ENCODE measurements at regions not wholly inside any gene's neighbourhood (a gene's known extent, or its start where the extent isn't known, plus 50 kb on each side); places are given as distances from the start of the nearest gene placed in this dataset.
"Not testable (repeated sequence)": the region's sequence is repeated elsewhere in the genome, so short reads cannot be mapped to it uniquely, and the experiment has no call there.

GRCh38 chr14:27270716-27271115, 672.9 kb upstream of the NOVA1 start:
- DNase-seq, result no peak

DNA sequence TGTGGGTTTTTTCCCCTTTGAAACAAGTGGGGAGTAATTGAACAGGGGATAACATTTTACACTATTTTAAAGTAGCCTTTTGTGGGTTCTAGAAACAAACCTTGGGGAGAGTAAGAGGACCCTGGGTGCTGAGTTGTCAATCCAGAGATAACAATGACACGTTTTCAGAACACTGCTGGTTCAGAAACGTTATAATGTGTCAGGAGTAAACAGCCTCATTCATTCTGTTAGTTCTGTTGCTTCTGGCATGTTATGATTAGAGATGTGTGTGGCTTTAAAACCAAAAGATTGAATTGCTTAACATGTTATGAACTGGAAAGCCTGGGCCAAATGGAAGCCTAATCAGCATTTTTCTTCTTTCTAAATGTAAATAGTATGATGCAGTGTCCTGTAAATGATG, 680.5 kb upstream of the NOVA1 start:
- DNase-seq, result no peak

GRCh38 chr14:27305441-27305945, 707.7 kb upstream of the NOVA1 start:
- no peak for DNase-seq

DNA sequence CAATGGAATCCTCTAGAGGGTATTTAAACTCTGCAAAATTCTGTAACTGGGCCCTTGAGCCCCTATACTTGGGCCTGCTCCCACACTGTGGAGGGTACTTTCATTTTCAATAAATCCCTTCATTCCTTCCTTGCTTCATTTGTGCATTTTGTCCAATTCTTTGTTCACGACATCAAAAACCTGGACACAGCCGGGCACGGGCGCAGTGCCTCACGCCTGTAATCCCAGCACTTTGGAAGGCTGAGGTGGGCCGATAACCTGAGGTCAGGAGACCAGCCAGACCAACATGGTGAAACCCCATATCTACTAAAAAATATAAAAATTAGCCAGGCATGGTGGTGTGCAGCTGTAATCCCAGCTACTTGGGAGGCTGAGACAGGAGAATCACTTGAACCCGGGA, 714.9 kb upstream of the NOVA1 start:
- DNase-seq, result not testable (repeated sequence)

DNA sequence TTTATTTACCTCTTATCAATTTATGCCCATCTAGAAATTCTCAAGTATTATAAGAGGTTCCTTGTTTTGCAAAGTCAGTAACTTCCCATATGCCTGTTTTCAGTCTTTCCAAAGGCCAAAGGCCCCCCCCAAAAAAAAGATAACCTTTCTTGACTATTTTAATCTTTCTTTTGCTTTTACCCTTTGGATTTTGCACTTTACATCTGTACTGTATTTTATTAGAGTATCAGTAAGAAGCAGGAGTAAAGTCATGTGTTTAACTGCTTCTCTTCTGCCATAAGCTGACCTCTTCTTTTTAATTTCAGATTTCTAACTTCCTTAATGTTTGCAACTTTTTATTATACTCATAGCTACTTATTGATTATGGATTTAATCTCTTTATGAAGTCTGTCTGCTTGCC, 716.4 kb upstream of the NOVA1 start:
- DNase-seq, result no peak

GRCh38 chr14:27315477-27315876, 717.6 kb upstream of the NOVA1 start:
- DNase-seq, result no peak

DNA sequence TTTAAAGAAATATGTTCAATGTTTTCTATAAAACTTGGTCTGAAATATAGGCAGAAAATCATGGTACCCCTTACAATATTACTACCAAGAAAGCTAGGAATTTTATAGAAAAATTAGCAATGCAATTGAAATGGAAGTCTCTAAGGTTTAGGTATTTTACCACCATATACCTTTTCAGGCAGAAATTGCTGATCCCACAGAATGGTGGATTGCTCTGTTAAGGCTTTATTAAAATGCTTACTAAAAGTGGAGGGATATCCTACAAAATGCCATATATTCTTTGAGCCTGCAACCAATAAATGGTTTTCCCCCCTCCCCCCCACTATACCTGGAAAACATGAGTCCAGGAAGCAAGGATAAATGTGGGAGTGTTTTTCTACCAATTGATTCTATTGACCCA, 718.1 kb upstream of the NOVA1 start:
- no peak for DNase-seq

- DNase-seq, result no peak
Observed at GRCh38 chr14:27318774-27319420, 721.1 kb upstream of the NOVA1 start.

GRCh38 chr14:27320261-27320660, 722.4 kb upstream of the NOVA1 start:
- DNase-seq, result no peak

- no peak for DNase-seq
Observed at GRCh38 chr14:27327095-27327494, 729.3 kb upstream of the NOVA1 start.

DNA sequence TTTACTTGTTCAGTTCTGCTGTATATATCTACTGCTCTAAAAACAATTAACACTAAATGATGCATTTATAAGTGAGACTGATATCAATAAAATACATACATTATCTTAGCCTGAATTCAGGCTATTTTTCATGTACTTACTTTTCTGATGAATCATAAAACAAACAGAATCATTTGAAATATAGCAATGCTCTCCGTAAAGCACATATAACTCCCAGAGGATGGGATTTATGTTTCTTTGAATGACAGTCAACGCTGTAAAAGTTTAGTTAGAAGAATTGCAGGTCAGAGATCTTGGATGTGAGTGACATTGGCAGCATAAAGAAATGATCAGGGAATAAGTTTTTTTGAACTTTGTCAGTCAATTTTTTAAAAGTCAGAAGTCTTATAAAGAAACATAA, 740.2 kb upstream of the NOVA1 start:
- no peak for DNase-seq

DNA sequence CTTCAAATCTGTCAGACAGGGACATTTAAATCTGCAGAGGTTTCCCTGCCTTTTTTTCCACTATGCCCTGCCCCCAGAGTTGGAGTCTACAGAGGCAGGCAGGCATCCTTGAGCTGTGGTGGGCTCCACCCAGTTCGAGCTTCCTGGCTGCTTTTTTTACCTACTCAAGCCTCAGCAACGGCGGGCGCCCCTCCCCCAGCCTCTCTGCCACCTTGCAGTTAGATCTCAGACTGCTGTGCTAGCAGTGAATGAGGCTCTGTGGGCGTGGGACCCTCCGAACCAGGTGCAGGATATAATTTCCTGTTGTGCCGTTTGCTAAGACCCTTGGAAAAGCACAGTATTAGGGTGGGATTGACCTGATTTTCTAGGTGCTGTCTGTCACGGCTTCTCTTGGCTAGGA, 765.2 kb upstream of the NOVA1 start:
- DNase-seq, result not testable (repeated sequence)

DNA sequence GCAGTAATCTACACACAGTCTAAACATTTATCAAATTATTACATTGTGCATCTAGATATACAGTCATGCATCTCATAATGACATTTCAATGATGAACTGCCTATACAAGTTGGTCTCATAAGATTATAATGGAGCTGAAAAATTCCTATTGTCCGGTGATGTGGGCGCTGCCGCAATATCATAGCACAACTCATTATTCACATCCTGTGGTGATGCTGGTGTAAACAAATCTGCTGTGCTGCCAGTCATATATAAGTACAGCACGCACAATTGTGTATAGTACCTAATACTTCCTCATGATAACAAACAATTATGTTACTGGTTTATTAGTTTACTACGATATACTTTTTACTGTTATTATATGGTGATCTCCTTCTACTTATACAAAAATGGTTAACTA, 768.8 kb upstream of the NOVA1 start:
- no peak for DNase-seq

DNA sequence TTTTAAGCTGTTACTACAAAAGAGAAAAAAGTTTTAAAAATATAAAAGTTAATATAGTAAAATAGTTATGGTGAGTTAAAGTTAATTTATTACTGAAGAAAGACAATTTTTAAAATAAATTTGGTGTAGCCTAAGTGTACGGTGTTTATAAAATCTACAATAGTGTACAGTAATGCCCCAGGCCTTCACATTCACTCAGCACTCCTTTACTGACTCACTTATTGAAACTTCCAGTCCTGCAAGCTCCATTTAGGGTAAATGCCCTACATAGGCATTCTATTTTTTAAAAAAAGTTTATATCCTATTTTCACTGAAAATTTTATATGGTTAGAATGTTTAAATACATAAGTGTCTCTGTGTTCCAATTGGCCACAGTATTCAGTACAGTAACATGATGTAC, 769.5 kb upstream of the NOVA1 start:
- no peak for DNase-seq

DNA sequence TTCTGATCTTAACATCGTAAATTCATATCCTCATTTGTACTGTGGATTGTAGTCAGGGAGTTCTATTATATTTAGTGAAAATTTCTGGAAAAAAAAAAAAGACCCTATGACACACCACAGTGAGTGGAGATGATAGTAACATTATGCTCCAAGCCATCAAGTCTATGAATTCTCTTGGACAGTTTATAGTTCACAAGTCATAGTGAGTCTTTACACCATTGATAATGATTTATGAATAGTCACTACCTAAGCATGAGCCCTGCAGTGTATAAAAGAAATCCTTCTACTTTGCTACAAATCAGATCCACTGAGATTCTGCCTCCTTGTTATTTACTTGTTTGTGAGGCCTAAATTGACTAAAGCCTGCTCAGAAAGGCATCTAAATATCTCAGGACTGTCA, 772.2 kb upstream of the NOVA1 start:
- DNase-seq, result no peak

- no peak for DNase-seq
Observed at GRCh38 chr14:27370775-27371174, 772.9 kb upstream of the NOVA1 start.

- no peak for DNase-seq
Observed at GRCh38 chr14:27371209-27371608, 773.4 kb upstream of the NOVA1 start.

GRCh38 chr14:27371868-27372267, 774.0 kb upstream of the NOVA1 start:
- no peak for DNase-seq

- no peak for DNase-seq
Observed at GRCh38 chr14:27372771-27373170, 774.9 kb upstream of the NOVA1 start.

- DNase-seq, result no peak
Observed at GRCh38 chr14:27384124-27384523, 786.3 kb upstream of the NOVA1 start.

DNA sequence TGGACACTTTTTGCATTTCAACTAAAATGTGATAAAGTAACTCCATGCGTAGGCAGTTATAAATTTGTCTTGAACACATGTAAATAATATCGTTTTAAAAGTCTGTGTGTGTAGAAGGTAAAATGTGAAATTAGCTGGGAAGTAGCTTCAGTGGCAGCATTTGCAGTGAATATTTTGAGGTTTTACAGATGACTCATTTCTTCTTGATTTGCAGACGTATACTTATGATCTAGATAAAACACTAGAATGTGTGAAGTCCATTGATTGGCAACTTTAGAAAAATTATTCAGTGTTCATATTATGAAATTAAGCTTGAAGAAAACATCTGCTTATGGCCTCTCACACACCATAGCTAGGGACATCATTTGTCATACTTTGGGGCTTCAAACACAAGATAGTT, 788.6 kb upstream of the NOVA1 start:
- DNase-seq, result no peak

DNA sequence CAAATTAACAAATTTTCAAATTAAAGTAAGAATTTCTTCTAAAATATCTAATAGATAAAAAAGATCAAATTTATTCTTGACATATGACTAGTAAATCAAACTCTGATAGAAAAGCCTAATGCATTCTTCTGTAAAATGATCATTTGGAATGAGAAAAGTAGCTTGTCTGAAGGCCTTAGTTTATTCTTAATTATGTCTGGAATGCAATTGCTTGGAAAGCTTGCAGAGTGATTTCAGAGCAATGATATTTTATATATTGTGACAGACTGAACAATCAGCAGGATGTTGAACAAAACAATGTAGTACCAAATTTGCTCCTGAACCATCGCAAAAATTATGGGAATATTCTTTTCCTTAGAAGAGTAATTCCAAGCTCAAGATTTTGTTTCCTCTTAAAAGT, 789.6 kb upstream of the NOVA1 start:
- no peak for DNase-seq

DNA sequence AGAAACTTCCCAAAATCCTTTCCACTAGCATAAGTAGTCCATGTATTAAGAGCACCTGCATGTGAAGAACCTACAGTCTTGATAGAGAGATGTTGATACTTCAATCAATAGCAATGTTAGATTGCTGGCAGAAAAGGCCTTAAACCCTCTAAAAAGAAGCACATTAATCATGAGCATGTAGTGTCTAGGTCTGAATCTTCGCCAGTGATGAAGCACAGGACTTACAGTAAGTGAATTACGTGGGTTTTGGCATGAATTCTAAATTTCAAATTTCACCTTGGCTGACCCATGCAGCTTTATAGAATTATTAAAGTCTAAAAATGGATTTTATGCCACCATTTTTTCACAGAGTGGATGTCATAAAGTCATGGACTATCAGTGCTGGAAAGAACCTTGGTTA, 791.6 kb upstream of the NOVA1 start:
- no peak for DNase-seq

- no peak for DNase-seq
Observed at GRCh38 chr14:27390155-27390554, 792.3 kb upstream of the NOVA1 start.

GRCh38 chr14:27391331-27391730, 793.5 kb upstream of the NOVA1 start:
- DNase-seq, result no peak

DNA sequence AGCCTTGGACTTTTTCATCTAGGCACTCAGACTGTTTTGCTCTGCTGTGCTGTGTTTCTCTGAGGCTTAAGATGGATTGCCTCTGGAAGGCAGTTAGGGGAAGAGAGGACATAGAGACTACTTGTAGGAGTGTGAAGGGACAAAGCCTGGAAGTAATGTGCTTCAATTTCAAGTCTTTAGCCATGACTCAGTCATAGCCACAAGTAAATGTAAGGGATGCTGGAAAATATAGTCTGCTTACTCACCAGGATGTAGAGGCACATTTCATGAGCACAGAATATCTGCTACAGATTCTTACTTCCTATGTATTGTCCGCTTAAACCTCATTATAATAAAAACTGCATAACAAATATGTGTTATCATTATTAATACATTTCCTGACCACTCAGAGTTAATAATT, 794.3 kb upstream of the NOVA1 start:
- no peak for DNase-seq
